ENCODE measurements at regions not wholly inside any gene's neighbourhood (a gene's known extent, or its start where the extent isn't known, plus 50 kb on each side); places are given as distances from the start of the nearest gene placed in this dataset.

- TF ChIP-seq ZBTB49 (CRISPR knock-in tag; IDR thresholded peaks at IDR 0.05; ENCODE audit: borderline replicate concordance) (no peak), CENPT (CRISPR knock-in tag; IDR thresholded peaks at IDR 0.05; ENCODE audit: low read depth) (no peak), HNRNPK (IDR thresholded peaks at IDR 0.05; ENCODE audit: low read depth, low read length, poor library complexity, severe bottlenecking) (no peak), ZNF781 (CRISPR knock-in tag; IDR thresholded peaks at IDR 0.05; ENCODE audit: borderline replicate concordance, not compliant biosample characterization) (no peak), DNMT3B (CRISPR knock-in tag; conservative IDR thresholded peaks at IDR 0.05) (no peak)
Observed at GRCh38 chr11:26827567-26828081, 105.8 kb upstream of the SLC5A12 start (continued).

DNA sequence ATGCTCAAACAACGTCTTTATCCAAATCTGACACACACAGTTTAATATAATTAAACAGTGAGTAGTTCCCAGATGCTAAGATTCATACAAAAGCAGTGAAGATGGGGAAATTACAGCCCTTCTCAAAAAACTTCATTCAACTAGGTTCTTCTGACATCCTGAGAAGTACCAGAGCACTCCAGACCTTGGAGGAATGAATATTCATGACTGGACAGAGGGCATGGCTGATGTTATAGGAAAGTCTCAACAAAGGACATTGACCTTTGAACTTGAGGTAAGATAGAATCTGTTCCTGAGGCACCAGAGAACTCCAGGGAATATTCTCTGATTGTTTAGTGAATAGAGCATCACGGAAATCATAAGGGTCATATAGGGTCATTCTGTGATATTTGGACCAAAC lies 106.4 kb upstream of the SLC5A12 start:
- Histone ChIP-seq H3K4me1 (ENCODE audit: insufficient read depth, low read length) (no peaks in the 10 kb centered on the region), H3K9me3 (ENCODE audit: low read length) (peaks cover 17% of the 10 kb centered on the region), H2AFZ (ENCODE audit: low read length) (no peak overlapping the region), H3K9ac (ENCODE audit: insufficient read depth, low read depth, low read length) (no peak overlapping the region), H3K4me3 (replicated peaks in 1 of 3; ENCODE audit: insufficient read depth in 1 of 3, low read depth in 2 of 3, low read length in 3 of 3) (no peak overlapping the region), H3K27ac (ENCODE audit: extremely low read length, insufficient read depth, low read length) (no peak overlapping the region), H3K79me2 (ENCODE audit: insufficient read depth, low read length) (no peaks in the 10 kb centered on the region), H3K36me3 (replicated peaks in 1 of 2; ENCODE audit: control insufficient read depth in 1 of 2, insufficient read depth in 2 of 2, low read length in 2 of 2) (no peaks in the 10 kb centered on the region), H3K27me3 (ENCODE audit: control insufficient read depth in 1 of 2, insufficient read depth in 2 of 2, low read length in 2 of 2) (no peaks in the 10 kb centered on the region; a peak in 1 of 5 replicates), H4K20me1 (ENCODE audit: insufficient read depth, low read length) (no peaks in the 10 kb centered on the region), H3K4me2 (ENCODE audit: low read depth, low read length) (no peak overlapping the region)
- FAIRE-seq (no peak), DNase-seq (ENCODE audit: low spot score) (no peak), ATAC-seq (no peak)
- 18% methylated on average over 2 of the region's 2 CpGs for WGBS (ENCODE audit: low lambda C conversion rate)
- BruUV-seq (replicated peaks), result no TSS peak
- in situ Hi-C loops (cut with HindIII; ENCODE audit: extremely low pct_ligation_motif_present, low pct_unique_long_range_greater_than_20kb) (no loop called here), intact Hi-C loops (cut with micrococcal nuclease; ENCODE audit: unreplicated experiment) (no loop called here)
- POLR2A ChIA-PET, result no interaction called here
- CTCF ChIA-PET (ENCODE audit: low intra/inter-chr PET ratio, low total read pairs), result no interaction called here
- TF ChIP-seq, protein P1, sequence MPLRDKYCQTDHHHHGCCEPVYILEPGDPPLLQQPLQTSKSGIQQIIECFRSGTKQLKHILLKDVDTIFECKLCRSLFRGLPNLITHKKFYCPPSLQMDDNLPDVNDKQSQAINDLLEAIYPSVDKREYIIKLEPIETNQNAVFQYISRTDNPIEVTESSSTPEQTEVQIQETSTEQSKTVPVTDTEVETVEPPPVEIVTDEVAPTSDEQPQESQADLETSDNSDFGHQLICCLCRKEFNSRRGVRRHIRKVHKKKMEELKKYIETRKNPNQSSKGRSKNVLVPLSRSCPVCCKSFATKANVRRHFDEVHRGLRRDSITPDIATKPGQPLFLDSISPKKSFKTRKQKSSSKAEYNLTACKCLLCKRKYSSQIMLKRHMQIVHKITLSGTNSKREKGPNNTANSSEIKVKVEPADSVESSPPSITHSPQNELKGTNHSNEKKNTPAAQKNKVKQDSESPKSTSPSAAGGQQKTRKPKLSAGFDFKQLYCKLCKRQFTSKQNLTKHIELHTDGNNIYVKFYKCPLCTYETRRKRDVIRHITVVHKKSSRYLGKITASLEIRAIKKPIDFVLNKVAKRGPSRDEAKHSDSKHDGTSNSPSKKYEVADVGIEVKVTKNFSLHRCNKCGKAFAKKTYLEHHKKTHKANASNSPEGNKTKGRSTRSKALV (CRISPR knock-in tag; IDR thresholded peaks at IDR 0.05), result no peak
- TF ChIP-seq, protein P2, sequence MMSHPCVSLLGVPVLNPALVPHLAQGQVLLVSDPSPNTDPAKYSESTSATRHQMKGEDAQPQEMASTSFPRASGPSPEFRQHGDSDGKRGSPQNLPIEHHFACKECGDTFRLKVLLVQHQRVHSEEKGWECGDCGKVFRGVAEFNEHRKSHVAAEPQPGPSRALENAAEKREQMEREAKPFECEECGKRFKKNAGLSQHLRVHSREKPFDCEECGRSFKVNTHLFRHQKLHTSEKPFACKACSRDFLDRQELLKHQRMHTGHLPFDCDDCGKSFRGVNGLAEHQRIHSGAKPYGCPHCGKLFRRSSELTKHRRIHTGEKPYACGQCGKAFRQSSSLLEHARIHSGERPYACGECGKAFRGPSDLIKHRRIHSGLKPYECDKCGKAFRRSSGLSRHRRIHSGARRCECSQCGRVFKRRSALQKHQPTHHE (CRISPR knock-in tag; IDR thresholded peaks at IDR 0.05; ENCODE audit: borderline replicate concordance), result no peak
- no peak for TF ChIP-seq ZMYM3 (CRISPR knock-in tag; IDR thresholded peaks at IDR 0.05)
- no peak for TF ChIP-seq DR1 (CRISPR knock-in tag; IDR thresholded peaks at IDR 0.05)
- no peak for TF ChIP-seq PLRG1 (conservative IDR thresholded peaks at IDR 0.05)
- TF ChIP-seq SNAI1 (CRISPR knock-in tag; IDR thresholded peaks at IDR 0.05; ENCODE audit: borderline replicate concordance), result no peak
- no peak for TF ChIP-seq ZNF136 (CRISPR knock-in tag; IDR thresholded peaks at IDR 0.05; ENCODE audit: low read depth)
- TF ChIP-seq ZSCAN31 (CRISPR knock-in tag; IDR thresholded peaks at IDR 0.05; ENCODE audit: low read depth), result no peak
- TF ChIP-seq RFXANK (CRISPR knock-in tag; IDR thresholded peaks at IDR 0.05), result no peak
- TF ChIP-seq ZNF180 (CRISPR knock-in tag; IDR thresholded peaks at IDR 0.05; ENCODE audit: borderline replicate concordance, low read depth), result no peak
- no peak for TF ChIP-seq ZNF510 (CRISPR knock-in tag; IDR thresholded peaks at IDR 0.05; ENCODE audit: low read depth)
- no peak for TF ChIP-seq PATZ1 (CRISPR knock-in tag; IDR thresholded peaks at IDR 0.05)

Data from HepG2 (cell line).